ENCODE measurements at regions not wholly inside any gene's neighbourhood (a gene's known extent, or its start where the extent isn't known, plus 50 kb on each side); places are given as distances from the start of the nearest gene placed in this dataset.

GRCh38 chr5:133736512-133736911, 124.2 kb upstream of the FSTL4 start:
- no peak overlapping the region for H3K4me3 ChIP-seq
- TF ChIP-seq POLR2A (IDR thresholded peaks at IDR 0.05) = no peak
- TF ChIP-seq CTCF (IDR thresholded peaks at IDR 0.05) = no peak
- no peaks in the 10 kb centered on the region for H3K9me3 ChIP-seq
- H3K36me3 ChIP-seq (ENCODE audit: low read depth, missing control alignments) = no peaks in the 10 kb centered on the region
- H3K27me3 ChIP-seq = no peaks in the 10 kb centered on the region
- DNase-seq = no peak
- 63 to 75% methylated on average over 5 of the region's 5 CpGs for WGBS, 2 donors
- no peak overlapping the region for H3K27ac ChIP-seq
- intact Hi-C loops (cut with DNase I; ENCODE audit: low total_unique reads) = no loop called here
- no peaks in the 10 kb centered on the region for H3K4me1 ChIP-seq

GRCh38 chr5:133735346-133735745, 123.0 kb upstream of the FSTL4 start:
- TF ChIP-seq CTCF (IDR thresholded peaks at IDR 0.05) = no peak
- Histone ChIP-seq H3K4me3 (no peak overlapping the region), H3K36me3 (ENCODE audit: low read depth, missing control alignments) (no peaks in the 10 kb centered on the region), H3K9me3 (no peaks in the 10 kb centered on the region), H3K27ac (no peak overlapping the region), H3K4me1 (no peaks in the 10 kb centered on the region), H3K27me3 (no peaks in the 10 kb centered on the region)
- no peak for DNase-seq
- WGBS, 2 donors = 76 to 79% methylated on average over 9 of the region's 9 CpGs
- intact Hi-C loops (cut with DNase I; ENCODE audit: low total_unique reads) = no loop called here

GRCh38 chr5:133734916-133735315, 122.6 kb upstream of the FSTL4 start:
- H3K4me3 ChIP-seq = no peak overlapping the region
- WGBS, 2 donors = 91 to 93% methylated on average over 8 of the region's 8 CpGs
- intact Hi-C loops (cut with DNase I; ENCODE audit: low total_unique reads) = no loop called here
- no peak overlapping the region for H3K27ac ChIP-seq
- H3K4me1 ChIP-seq = no peaks in the 10 kb centered on the region
- no peak for DNase-seq
- H3K27me3 ChIP-seq = no peaks in the 10 kb centered on the region
- H3K9me3 ChIP-seq = no peaks in the 10 kb centered on the region
- no peaks in the 10 kb centered on the region for H3K36me3 ChIP-seq (ENCODE audit: low read depth, missing control alignments)
- TF ChIP-seq POLR2A (IDR thresholded peaks at IDR 0.05) (no peak), CTCF (IDR thresholded peaks at IDR 0.05) (no peak)

- no peaks in the 10 kb centered on the region for H3K9me3 ChIP-seq
- no peak overlapping the region for H3K4me3 ChIP-seq
- WGBS, 2 donors = 96 to 99% methylated on average over 10 of the region's 10 CpGs
- intact Hi-C loops (cut with DNase I; ENCODE audit: low total_unique reads) = no loop called here
- H3K27ac ChIP-seq = no peak overlapping the region
- no peaks in the 10 kb centered on the region for H3K36me3 ChIP-seq (ENCODE audit: low read depth, missing control alignments)
- no peak for DNase-seq
- TF ChIP-seq POLR2A (IDR thresholded peaks at IDR 0.05) (no peak), CTCF (IDR thresholded peaks at IDR 0.05) (no peak)
- no peaks in the 10 kb centered on the region for H3K4me1 ChIP-seq
- H3K27me3 ChIP-seq = no peaks in the 10 kb centered on the region
Measured at GRCh38 chr5:133732536-133732935, 120.2 kb upstream of the FSTL4 start.

- Histone ChIP-seq H3K36me3 (ENCODE audit: low read depth, missing control alignments) (no peaks in the 10 kb centered on the region), H3K4me1 (no peaks in the 10 kb centered on the region), H3K4me3 (no peak overlapping the region), H3K27me3 (no peaks in the 10 kb centered on the region), H3K9me3 (no peaks in the 10 kb centered on the region), H3K27ac (no peak overlapping the region)
- TF ChIP-seq CTCF (IDR thresholded peaks at IDR 0.05) = no peak
- no peak for TF ChIP-seq POLR2A (IDR thresholded peaks at IDR 0.05)
- no peak for DNase-seq
- WGBS, 2 donors = 56 to 81% methylated on average over 1 to 3 of the region's 3 CpGs
- intact Hi-C loops (cut with DNase I; ENCODE audit: low total_unique reads) = no loop called here
Measured at GRCh38 chr5:133731951-133732350, 119.6 kb upstream of the FSTL4 start.

Data from testis (tissue), 2 donors.